ENCODE measurements at regions not wholly inside any gene's neighbourhood (a gene's known extent, or its start where the extent isn't known, plus 50 kb on each side); places are given as distances from the start of the nearest gene placed in this dataset.

- DNase-seq (ENCODE audit: low read depth in 2 of 3, low spot score in 2 of 3) = no peak
Observed at GRCh38 chr3:46091741-46092701, 64.7 kb upstream of the XCR1 start.

- DNase-seq (ENCODE audit: low read depth in 2 of 3, low spot score in 2 of 3) = no peak
Observed at GRCh38 chr3:46091046-46091445, 63.8 kb upstream of the XCR1 start.

DNA sequence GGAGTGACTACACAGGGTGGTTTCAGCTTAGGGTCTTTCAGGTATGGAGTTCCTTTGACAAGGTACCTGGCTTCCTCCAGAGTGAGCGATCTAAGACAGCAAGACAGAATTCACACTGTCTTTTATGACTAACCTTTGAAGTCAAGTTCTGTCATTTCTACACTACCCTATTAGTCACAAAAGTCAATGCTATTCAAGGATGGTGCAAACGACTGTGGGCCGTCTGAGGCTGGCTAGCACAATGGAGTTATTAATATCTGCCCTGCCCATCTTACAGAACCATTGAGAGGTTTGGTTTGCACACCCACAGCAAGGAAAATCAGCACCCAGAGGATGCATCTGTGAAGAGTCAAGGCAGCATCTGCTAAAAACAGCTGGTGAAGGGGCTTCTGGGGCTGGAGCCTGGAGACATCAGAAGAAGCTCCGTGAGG is 62.9 kb upstream of the XCR1 start:
- no peak for DNase-seq (ENCODE audit: low read depth in 2 of 3, low spot score in 2 of 3)

GRCh38 chr3:46089237-46090011 is 62.1 kb upstream of the XCR1 start:
- no peak for DNase-seq (ENCODE audit: low read depth in 2 of 3, low spot score in 2 of 3)

- DNase-seq (ENCODE audit: low read depth in 2 of 3, low spot score in 2 of 3) = no peak
Observed at GRCh38 chr3:46087871-46088270, 60.6 kb upstream of the XCR1 start.

GRCh38 chr3:46086986-46087385 is 59.7 kb upstream of the XCR1 start:
- DNase-seq (ENCODE audit: low read depth in 2 of 3, low spot score in 2 of 3) = no peak

DNA sequence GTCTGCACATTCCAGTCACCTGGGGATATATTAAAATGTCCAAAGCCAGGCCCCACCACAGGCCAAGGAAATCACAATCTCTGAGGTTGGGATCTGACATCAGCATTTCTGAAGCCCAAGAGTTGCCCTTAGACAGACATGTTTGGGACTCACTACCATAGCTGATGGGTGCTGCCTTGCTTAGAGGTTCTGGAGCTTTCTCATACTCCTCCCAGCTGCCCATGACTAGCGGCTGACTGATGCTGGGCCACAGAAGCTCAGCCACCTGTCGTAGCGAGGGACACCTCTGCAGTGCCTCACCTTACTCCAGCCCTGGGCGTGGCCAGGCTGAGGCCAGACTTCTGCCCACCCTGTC is 58.8 kb upstream of the XCR1 start:
- no peak for DNase-seq (ENCODE audit: low read depth in 2 of 3, low spot score in 2 of 3)

GRCh38 chr3:46085421-46086082 is 58.3 kb upstream of the XCR1 start:
- no peak for DNase-seq (ENCODE audit: low read depth in 2 of 3, low spot score in 2 of 3)

- no peak for DNase-seq (ENCODE audit: low read depth in 2 of 3, low spot score in 2 of 3)
Observed at GRCh38 chr3:46083956-46084355, 56.7 kb upstream of the XCR1 start.

GRCh38 chr3:46082849-46083248 is 55.6 kb upstream of the XCR1 start:
- DNase-seq (ENCODE audit: low read depth in 2 of 3, low spot score in 2 of 3) = no peak

- DNase-seq (ENCODE audit: low read depth in 2 of 3, low spot score in 2 of 3) = no peak
Observed at GRCh38 chr3:46082021-46082420, 54.7 kb upstream of the XCR1 start.

DNA sequence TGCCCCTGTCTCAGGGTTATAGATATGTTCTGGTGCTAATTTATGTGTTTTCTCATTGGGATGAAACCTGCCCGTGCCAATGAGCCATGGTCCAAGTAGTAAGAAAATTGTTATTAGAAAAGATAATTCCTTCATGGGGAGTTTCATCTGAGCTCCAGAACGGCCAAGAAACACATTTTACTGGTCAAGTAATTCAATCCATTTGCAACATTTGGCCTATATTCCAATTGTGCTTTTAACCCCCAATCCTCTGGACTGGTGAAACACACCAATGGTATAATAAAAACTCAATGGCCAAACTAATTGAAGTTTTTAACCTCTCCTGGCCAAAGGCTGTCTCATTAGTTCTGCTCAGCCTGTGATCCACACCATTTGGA is 53.7 kb upstream of the XCR1 start:
- no peak for DNase-seq (ENCODE audit: low read depth in 2 of 3, low spot score in 2 of 3)

DNA sequence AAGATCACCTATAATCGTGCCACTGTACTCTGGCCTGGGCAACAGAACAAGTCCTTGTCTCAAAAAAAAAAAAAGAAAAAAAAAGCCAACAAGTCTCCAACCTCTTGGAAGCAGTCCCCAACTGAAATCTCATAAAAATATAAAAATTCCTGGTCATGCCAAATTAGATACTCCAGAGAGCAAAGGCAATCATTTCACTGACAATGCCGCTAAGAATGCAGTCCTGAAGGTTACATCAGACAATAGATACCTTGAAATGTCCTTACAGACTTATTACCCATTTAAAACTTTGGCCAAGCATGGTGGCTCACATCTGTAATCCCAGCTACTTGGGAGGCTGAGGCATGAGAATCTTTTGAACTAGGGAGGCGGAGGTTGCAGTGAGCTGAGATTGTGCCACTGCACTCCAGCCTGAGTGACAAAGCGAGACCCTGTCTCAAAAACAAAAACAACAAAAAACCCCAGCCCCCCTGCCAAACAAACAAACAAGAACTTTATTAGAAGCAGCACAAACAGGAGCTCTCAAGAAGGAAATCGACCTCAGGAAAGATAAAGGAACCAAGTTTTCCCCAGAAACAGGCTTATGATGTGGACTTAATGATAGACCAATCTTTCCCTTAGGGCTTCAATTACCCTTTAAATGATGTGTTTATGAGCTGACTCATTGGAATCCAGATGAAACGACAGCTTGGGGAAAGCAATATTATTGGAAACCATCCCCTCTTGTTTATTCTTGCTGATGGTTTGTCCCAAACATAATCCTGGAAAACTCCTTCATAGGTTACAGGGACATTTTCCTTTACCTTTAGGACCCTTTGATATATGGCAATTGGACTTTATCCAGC is 53.1 kb upstream of the XCR1 start:
- no peak for DNase-seq (ENCODE audit: low read depth in 2 of 3, low spot score in 2 of 3)

- peak; percentile 54 to 75 (median 72) for DNase-seq (ENCODE audit: low read depth in 2 of 3, low spot score in 2 of 3)
Observed at GRCh38 chr3:46078712-46079400, 51.6 kb upstream of the XCR1 start.
